Ectodermal cell (in vitro differentiated cells): ENCODE measurements at regions not wholly inside any gene's neighbourhood (a gene's known extent, or its start where the extent isn't known, plus 50 kb on each side); places are given as distances from the start of the nearest gene placed in this dataset.

ENCODE experiments used
- H3K27ac ChIP-seq: 2 replicates; pipeline ENCODE4 v1.7.0; 2013; ENCODE audit warnings: mild to moderate bottlenecking, low read depth, low read length; ENCODE audit not compliant: insufficient read depth, poor library complexity, severe bottlenecking
- H3K27me3 ChIP-seq: 2 replicates; pipeline ENCODE4 v1.7.0; 2013; ENCODE audit warnings: mild to moderate bottlenecking, low read length; ENCODE audit not compliant: insufficient read depth, control insufficient read depth, poor library complexity, severe bottlenecking
- H3K36me3 ChIP-seq: one replicate; pipeline ENCODE4 v1.7.0; 2013; ENCODE audit warnings: low read length; ENCODE audit not compliant: control insufficient read depth, insufficient read depth
- H3K4me1 ChIP-seq: one replicate; pipeline ENCODE4 v1.7.0; 2013; ENCODE audit warnings: low read length; ENCODE audit not compliant: control insufficient read depth, insufficient read depth
- H3K4me3 ChIP-seq: 2 replicates; pipeline ENCODE4 v1.7.0; 2013; ENCODE audit warnings: low read depth, low read length, control low read depth; ENCODE audit not compliant: insufficient read depth
- H3K9me3 ChIP-seq: 2 replicates; pipeline ENCODE4 v1.7.0; 2013; ENCODE audit warnings: mild to moderate bottlenecking, low read length, moderate library complexity; ENCODE audit not compliant: control insufficient read depth
- WGBS, 2 experiments: methylation state at CpG; one replicate each; pipeline ENCODE4 v1.1.7; 2013; ENCODE audit warnings: missing lambda C conversion rate in 2 of 2; 5-methylcytosine and 5-hydroxymethylcytosine counted together

DNA sequence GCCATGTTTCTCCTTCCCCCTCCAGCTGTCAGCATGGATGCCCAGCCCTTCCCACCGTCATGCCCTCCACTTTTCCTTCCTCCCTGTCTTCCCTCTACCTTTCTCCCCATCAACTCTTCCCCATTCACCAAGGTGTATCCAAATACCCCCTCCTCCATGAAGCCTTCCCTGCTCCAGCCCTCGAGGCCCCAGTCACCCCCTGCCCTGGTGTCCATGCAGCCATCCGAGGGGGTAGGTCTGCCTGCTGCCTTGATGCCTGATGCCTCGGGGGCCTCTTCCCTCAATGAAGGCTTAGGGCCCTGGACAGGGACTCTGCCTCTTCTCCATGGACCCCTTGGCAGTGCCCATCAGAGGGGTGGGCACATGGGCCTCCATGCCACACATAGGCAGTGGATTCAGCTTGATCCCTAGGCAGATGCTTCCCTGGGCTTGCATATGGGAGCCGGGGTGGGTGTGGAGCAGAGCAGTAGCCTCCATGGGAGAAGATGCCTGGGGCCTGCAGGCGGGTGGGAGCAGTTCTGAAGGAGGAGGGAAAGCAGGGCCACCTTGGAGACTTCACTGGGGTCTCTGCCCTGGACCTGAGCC, 795.8 kb downstream of the BRD1 start:
- Histone ChIP-seq H3K36me3 (no peaks in the 10 kb centered on the region), H3K27me3 (no peaks in the 10 kb centered on the region), H3K9me3 (no peaks in the 10 kb centered on the region), H3K27ac (no peak overlapping the region), H3K4me3 (no peak overlapping the region), H3K4me1 (peaks cover 9% of the 10 kb centered on the region)
- 61 to 63% methylated on average over 6 of the region's 6 CpGs for WGBS, 2 experiments

GRCh38 chr22:49028111-49028510, 799.6 kb downstream of the BRD1 start:
- H3K27ac ChIP-seq, result no peak overlapping the region
- H3K4me1 ChIP-seq, result peaks cover 9% of the 10 kb centered on the region
- H3K27me3 ChIP-seq, result no peaks in the 10 kb centered on the region
- 91 to 92% methylated on average over 7 of the region's 7 CpGs for WGBS, 2 experiments
- no peaks in the 10 kb centered on the region for H3K36me3 ChIP-seq
- no peaks in the 10 kb centered on the region for H3K9me3 ChIP-seq
- no peak overlapping the region for H3K4me3 ChIP-seq

GRCh38 chr22:49027368-49027670, 800.4 kb downstream of the BRD1 start:
- no peaks in the 10 kb centered on the region for H3K36me3 ChIP-seq
- peaks cover 3% of the 10 kb centered on the region for H3K4me1 ChIP-seq
- H3K4me3 ChIP-seq, result no peak overlapping the region
- 94 to 95% methylated on average over 9 of the region's 9 CpGs for WGBS, 2 experiments
- H3K9me3 ChIP-seq, result no peaks in the 10 kb centered on the region
- no peaks in the 10 kb centered on the region for H3K27me3 ChIP-seq
- no peak overlapping the region for H3K27ac ChIP-seq

DNA sequence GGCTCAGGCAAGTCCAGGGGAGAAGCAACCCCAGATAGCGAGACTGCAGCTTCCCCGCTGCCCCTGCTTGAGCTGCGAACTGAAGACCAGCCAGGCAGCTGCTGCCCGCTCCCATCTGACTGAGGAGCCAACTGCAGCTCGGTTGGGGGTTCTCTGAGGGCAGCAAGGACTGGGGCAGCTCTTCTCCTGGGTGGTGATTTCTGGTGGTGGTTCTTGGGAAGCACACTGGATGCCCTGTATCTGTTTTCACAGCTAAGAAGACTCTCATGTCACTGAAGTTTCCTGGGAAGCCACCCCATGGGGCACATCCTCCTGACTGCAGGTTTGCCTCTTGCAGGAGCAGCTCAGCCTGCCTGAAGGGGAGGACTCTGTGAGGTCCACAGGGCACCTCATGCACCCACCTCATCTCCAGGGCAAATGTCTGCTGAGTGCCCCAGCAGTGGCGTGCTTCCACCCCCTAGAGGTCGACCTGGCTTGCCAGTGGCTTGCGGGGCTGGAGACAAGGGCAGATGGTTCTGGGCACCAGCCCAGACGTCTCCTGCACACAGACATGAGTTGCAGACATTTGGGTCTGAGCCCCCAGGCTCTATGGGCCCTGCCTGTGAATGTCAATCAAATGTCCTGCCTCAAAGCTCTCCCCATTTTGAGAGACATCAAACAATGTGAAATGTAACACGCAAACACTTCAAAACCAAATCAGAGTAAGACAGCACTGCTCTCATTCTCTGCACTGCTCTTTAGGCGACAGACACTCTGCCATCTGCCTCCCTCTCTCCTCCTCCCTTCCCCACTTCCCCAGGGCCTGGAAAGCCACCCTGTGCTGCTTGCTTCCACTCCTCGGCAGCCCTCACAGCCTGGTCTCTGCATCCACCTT, 800.9 kb downstream of the BRD1 start:
- Histone ChIP-seq H3K27ac (no peak overlapping the region), H3K27me3 (no peaks in the 10 kb centered on the region), H3K9me3 (no peaks in the 10 kb centered on the region), H3K4me3 (no peak overlapping the region), H3K36me3 (no peaks in the 10 kb centered on the region), H3K4me1 (no peaks in the 10 kb centered on the region)
- 80 to 81% methylated on average over 12 of the region's 12 CpGs for WGBS, 2 experiments

DNA sequence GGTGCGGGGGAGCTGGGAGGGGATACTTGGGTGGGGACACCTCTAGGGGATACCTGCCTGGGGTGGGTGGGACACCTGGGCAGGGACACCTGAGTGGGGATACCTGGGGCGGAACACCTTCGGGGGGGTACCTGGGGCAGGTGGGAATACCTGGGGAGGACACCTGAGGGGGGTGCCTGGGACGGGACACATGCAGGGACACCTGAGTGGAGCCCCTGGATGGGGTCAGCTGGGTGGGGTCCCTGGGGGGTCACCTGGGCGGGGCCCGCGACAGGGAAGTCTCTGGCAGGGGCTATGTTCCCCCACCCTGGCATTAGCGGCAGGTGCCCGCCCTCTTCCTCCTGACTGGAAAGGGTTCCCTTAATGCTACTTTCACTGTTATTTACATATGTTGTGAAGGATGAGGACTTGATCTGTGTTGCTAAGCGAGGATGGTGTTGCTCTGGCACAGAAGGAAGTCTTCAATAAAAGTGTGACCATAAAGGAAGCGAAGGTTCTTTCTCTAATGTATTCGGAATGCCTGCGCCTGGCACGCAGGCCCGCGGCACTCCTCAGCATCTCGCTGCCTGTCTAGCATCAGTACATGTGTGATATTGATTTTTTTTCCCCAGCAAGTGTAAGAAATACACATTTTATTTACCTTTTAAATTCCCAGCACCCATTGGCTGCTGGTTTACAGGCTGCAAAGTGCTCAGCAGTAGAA, 801.7 kb downstream of the BRD1 start:
- H3K27ac ChIP-seq, result no peak overlapping the region
- H3K4me1 ChIP-seq, result no peaks in the 10 kb centered on the region
- no peaks in the 10 kb centered on the region for H3K27me3 ChIP-seq
- no peaks in the 10 kb centered on the region for H3K9me3 ChIP-seq
- 92 to 96% methylated on average over 17 of the region's 17 CpGs for WGBS, 2 experiments
- no peak overlapping the region for H3K4me3 ChIP-seq
- no peaks in the 10 kb centered on the region for H3K36me3 ChIP-seq

DNA sequence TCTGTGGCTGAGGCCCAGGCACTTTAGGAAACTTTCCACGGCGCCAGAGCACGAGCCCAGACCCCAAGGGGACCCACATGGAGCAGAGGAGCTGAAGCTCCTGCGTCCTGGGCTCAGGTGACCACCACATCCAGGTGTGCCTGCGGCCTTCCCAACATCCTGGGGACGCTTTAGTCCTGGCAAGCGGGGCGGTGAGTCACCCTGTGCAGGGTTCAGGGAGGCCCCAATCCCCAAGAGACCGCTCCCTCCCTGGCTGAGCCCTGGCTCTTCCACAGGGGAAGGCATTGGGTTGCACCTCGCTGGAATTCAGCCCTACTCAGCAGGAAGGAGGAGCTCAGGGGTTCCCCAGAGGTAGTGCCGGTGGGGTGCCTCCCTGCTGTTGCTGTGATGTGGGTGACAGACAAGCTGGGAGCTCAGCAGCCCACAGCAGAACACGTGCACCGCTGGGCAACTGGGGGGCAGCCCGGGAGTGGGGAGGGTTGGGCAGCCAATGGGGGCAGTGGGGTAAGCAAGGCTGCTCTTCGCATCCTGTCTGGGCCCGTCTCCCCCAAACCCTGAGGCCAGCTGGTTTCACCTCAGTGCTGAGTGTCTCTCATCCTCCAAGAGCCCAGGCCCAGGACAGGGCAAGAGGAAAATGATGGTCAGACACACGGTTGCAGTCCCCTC, 802.8 kb downstream of the BRD1 start:
- WGBS, 2 experiments, result 94% methylated on average over 17 of the region's 17 CpGs
- no peaks in the 10 kb centered on the region for H3K4me1 ChIP-seq

DNA sequence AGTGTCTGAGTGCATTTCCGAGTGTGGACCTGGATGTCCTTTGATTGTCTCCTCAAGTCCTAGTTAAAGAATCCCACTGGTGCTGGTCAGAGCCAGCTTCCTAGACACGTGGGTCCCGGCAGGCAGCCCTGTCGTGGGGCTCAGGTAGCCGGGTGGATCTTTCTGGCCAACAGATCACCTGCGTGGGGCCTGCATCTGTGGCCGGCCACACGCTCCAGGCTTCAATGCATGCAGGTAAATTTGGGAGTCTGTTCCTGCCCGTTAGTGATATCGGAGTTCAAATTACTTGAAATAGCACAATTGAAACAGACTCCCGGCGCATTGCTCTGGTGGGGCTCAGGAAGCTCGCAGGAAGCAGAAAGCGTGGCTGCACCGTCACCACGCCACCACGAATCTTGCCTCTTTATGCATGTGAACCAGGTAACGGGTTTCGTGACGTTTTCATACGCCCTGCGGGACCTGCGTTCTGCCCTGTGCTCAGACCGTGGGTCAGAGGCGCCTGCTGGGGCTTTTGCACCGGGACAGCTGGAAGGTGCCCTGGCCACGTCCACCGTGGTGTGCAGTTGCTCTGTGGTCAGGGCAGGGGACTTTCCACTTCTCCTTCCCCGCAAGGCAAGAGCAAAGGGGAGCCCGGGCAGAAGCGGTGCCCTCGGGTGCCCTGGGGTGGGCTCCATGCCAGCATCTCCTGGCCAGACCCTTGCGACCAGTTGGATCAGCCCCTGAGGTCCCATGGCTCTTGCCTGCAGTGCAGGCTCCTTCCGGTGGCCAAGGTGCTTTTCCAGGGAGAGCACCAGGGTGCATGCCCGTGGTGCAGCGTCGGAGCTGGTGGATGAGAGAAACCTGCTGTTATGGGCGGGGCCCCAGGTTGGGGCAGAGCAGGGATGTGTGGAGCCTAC, 803.5 kb downstream of the BRD1 start:
- 91 to 92% methylated on average over 38 of the region's 38 CpGs for WGBS, 2 experiments
- Histone ChIP-seq H3K36me3 (no peaks in the 10 kb centered on the region), H3K4me3 (no peak overlapping the region), H3K27me3 (no peaks in the 10 kb centered on the region), H3K4me1 (no peaks in the 10 kb centered on the region), H3K27ac (no peak overlapping the region), H3K9me3 (no peaks in the 10 kb centered on the region)

More for the DNA sequence above, 802.8 kb downstream of the BRD1 start:
- H3K4me3 ChIP-seq, result no peak overlapping the region
- no peaks in the 10 kb centered on the region for H3K36me3 ChIP-seq
- H3K9me3 ChIP-seq, result no peaks in the 10 kb centered on the region
- H3K27me3 ChIP-seq, result no peaks in the 10 kb centered on the region
- H3K27ac ChIP-seq, result no peak overlapping the region

DNA sequence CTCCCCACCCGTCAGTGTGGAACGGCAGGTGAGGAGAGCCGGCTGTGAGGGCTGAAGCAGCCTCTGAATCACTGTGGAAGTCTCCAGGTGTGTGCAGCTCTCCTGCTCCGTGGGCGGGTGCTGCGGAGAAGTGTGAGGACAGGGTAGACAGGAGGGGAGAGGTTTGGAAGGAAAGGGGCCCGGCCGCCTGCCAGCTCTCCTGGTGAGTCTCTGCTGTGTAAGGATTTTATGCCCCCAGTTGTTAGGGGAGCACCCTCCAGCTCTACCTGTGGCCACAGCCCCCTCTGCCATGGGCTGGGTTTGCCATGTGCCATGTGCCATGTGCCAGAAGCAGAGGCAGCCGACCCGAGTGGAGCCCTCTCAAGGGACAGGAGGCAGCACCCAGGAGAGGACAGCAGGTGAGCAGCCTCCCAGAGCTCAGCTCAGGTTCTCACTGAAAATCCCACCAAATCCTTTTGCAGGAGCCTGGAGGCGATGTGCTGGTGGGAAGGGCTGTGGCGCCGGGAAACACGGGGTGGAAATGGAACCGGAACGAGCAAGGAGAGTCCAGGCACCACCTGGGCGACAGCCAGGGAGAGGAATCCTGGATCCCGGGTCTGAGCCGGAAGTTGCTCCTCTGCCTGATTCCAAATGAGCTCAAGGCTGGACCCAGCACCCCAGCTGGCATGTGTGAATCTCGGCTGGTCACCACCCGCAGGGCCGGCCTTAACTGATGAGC, 804.4 kb downstream of the BRD1 start:
- H3K27ac ChIP-seq, result no peak overlapping the region
- no peaks in the 10 kb centered on the region for H3K9me3 ChIP-seq
- H3K36me3 ChIP-seq, result no peaks in the 10 kb centered on the region
- no peaks in the 10 kb centered on the region for H3K27me3 ChIP-seq
- no peak overlapping the region for H3K4me3 ChIP-seq
- WGBS, 2 experiments, result 93% methylated on average over 22 of the region's 22 CpGs
- no peaks in the 10 kb centered on the region for H3K4me1 ChIP-seq

DNA sequence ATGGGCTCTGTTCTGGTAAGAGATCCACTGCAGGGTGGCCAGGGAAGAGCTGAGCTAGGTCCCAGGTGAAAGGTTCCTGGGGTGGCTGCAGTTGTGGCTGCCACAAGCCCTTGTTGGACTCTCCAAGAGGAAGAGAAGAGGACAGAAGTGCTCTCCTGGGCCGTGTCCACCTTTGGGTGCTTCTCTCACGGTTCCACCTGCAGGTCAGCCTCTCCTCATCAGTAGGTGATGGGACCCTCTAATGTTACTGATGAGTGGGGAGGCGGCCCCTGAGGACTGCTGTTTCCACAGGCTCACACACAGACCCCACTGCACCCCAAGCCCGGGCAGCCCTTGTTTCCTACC, 804.9 kb downstream of the BRD1 start:
- no peaks in the 10 kb centered on the region for H3K4me1 ChIP-seq
- H3K36me3 ChIP-seq, result no peaks in the 10 kb centered on the region
- H3K27ac ChIP-seq, result no peak overlapping the region
- no peak overlapping the region for H3K4me3 ChIP-seq
- 91 to 94% methylated on average over 4 of the region's 4 CpGs for WGBS, 2 experiments
- H3K27me3 ChIP-seq, result no peaks in the 10 kb centered on the region
- no peaks in the 10 kb centered on the region for H3K9me3 ChIP-seq
